Liver (tissue), 3 donors: ENCODE measurements at regions not wholly inside any gene's neighbourhood (a gene's known extent, or its start where the extent isn't known, plus 50 kb on each side); places are given as distances from the start of the nearest gene placed in this dataset.

ENCODE experiments used
- GABPA ChIP-seq, 2 donors: IDR thresholded peaks in 1 of 2; conservative IDR thresholded peaks in 1 of 2; 2 replicates each; pipeline ENCODE4 v1.6.1; 2016; ENCODE audit warnings: antibody characterized with exemption in 2 of 2, mild to moderate bottlenecking in 1 of 2, moderate library complexity in 1 of 2
- SP1 ChIP-seq: IDR thresholded peaks from 2 replicates; pipeline ENCODE4 v1.6.1; 2018; ENCODE audit warnings: antibody characterized with exemption, mild to moderate bottlenecking
- TAF1 ChIP-seq: conservative IDR thresholded peaks from 2 replicates; pipeline ENCODE4 v1.6.1; 2016; ENCODE audit warnings: antibody characterized with exemption, mild to moderate bottlenecking
- YY1 ChIP-seq: IDR thresholded peaks from 2 replicates; pipeline ENCODE4 v1.6.1; 2016; ENCODE audit warnings: antibody characterized with exemption, mild to moderate bottlenecking
- TF ChIP-seq, protein P1 (sequence below): IDR thresholded peaks from 2 replicates; pipeline ENCODE4 v1.6.1; 2016; ENCODE audit warnings: antibody characterized with exemption
- TF ChIP-seq, protein P2 (sequence below): fragments of 150-350 bp; IDR thresholded peaks from 2 replicates; pipeline ENCODE4 v1.5.1; 2017; ENCODE audit warnings: improper control_type of control experiment, low read depth, low read length; ENCODE audit not compliant: missing input control
- TF ChIP-seq, protein P3 (sequence below): IDR thresholded peaks from 2 replicates; pipeline ENCODE4 v1.6.1; 2016; ENCODE audit warnings: antibody characterized with exemption, mild to moderate bottlenecking
- donor health status: healthy.
- donor health status: healthy.

DNA sequence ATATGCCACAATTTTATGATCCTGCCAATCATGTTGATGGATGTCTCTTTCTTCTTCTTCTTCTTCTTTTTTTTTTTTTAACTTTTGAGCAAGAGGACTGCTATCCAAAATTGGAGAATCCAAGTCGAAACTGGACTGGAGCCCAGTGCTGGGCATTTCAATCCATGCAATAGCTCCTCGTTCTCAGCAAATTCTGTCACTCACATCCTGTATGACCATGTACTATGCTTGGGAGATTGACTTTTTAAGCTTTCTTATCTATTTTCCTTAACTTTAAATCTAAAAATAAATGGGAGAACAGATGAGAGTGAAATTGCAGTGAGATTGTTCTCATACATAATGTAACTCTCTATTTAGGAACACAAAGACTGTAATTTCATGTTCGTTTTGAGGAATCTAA lies 123.0 kb upstream of the PUDP start:
- TF ChIP-seq TAF1 (no peak), SP1 (no peak), YY1 (no peak), GABPA (IDR thresholded peaks at IDR 0.05 in 1 of 2, conservative IDR thresholded peaks at IDR 0.05 in 1 of 2) (no peak)
- TF ChIP-seq, protein P1, sequence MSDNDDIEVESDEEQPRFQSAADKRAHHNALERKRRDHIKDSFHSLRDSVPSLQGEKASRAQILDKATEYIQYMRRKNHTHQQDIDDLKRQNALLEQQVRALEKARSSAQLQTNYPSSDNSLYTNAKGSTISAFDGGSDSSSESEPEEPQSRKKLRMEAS: no peak
- TF ChIP-seq, protein P2, sequence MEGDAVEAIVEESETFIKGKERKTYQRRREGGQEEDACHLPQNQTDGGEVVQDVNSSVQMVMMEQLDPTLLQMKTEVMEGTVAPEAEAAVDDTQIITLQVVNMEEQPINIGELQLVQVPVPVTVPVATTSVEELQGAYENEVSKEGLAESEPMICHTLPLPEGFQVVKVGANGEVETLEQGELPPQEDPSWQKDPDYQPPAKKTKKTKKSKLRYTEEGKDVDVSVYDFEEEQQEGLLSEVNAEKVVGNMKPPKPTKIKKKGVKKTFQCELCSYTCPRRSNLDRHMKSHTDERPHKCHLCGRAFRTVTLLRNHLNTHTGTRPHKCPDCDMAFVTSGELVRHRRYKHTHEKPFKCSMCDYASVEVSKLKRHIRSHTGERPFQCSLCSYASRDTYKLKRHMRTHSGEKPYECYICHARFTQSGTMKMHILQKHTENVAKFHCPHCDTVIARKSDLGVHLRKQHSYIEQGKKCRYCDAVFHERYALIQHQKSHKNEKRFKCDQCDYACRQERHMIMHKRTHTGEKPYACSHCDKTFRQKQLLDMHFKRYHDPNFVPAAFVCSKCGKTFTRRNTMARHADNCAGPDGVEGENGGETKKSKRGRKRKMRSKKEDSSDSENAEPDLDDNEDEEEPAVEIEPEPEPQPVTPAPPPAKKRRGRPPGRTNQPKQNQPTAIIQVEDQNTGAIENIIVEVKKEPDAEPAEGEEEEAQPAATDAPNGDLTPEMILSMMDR: no peak
- TF ChIP-seq, protein P3, sequence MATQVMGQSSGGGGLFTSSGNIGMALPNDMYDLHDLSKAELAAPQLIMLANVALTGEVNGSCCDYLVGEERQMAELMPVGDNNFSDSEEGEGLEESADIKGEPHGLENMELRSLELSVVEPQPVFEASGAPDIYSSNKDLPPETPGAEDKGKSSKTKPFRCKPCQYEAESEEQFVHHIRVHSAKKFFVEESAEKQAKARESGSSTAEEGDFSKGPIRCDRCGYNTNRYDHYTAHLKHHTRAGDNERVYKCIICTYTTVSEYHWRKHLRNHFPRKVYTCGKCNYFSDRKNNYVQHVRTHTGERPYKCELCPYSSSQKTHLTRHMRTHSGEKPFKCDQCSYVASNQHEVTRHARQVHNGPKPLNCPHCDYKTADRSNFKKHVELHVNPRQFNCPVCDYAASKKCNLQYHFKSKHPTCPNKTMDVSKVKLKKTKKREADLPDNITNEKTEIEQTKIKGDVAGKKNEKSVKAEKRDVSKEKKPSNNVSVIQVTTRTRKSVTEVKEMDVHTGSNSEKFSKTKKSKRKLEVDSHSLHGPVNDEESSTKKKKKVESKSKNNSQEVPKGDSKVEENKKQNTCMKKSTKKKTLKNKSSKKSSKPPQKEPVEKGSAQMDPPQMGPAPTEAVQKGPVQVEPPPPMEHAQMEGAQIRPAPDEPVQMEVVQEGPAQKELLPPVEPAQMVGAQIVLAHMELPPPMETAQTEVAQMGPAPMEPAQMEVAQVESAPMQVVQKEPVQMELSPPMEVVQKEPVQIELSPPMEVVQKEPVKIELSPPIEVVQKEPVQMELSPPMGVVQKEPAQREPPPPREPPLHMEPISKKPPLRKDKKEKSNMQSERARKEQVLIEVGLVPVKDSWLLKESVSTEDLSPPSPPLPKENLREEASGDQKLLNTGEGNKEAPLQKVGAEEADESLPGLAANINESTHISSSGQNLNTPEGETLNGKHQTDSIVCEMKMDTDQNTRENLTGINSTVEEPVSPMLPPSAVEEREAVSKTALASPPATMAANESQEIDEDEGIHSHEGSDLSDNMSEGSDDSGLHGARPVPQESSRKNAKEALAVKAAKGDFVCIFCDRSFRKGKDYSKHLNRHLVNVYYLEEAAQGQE: no peak
